Transverse colon (tissue), 4 donors: ENCODE measurements at regions not wholly inside any gene's neighbourhood (a gene's known extent, or its start where the extent isn't known, plus 50 kb on each side); places are given as distances from the start of the nearest gene placed in this dataset.

ENCODE experiments used
- DNase-seq: peaks from one replicate; pipeline ENCODE4 v3.0.0-alpha.2; 2019
- H3K27ac ChIP-seq, 4 donors: fragments of 200-600 bp; sonication (generic); 2 replicates each; pipeline ENCODE4 v1.5.1; 2016 to 2018; ENCODE audit warnings: inconsistent platforms in 4 of 4
- H3K27me3 ChIP-seq: fragments of 200-600 bp; sonication (generic); 2 replicates; pipeline ENCODE4 v1.5.1; 2017; ENCODE audit warnings: inconsistent platforms
- H3K36me3 ChIP-seq, 4 donors: fragments of 200-600 bp; sonication (generic); 2 replicates each; pipeline ENCODE4 v1.5.1; 2017 to 2019; ENCODE audit warnings: inconsistent platforms in 4 of 4
- H3K4me1 ChIP-seq, 4 donors: fragments of 200-600 bp; sonication (generic); 2 replicates each; pipeline ENCODE4 v1.5.1; 2017 to 2020; ENCODE audit warnings: inconsistent platforms in 4 of 4
- H3K4me3 ChIP-seq, 4 donors: fragments of 200-600 bp; sonication (generic); 1 replicate in 1 of 4; 2 replicates in 3 of 4; pipeline versions ENCODE4 v1.5.1 to v1.6.1; 2017 to 2019; ENCODE audit warnings: inconsistent platforms in 4 of 4
- H3K9me3 ChIP-seq, 2 donors: fragments of 200-600 bp; sonication (generic); 2 replicates each; pipeline ENCODE4 v1.5.1; 2017 to 2019; ENCODE audit warnings: inconsistent platforms in 2 of 2
- CTCF ChIP-seq, 5 experiments: fragments of 200-600 bp in 3 of 5; fragments of 450-650 bp in 2 of 5; sonication (generic) in 3 of 5; IDR thresholded peaks; 1 replicate in 2 of 5; 2 replicates in 3 of 5; pipeline ENCODE4 v1.5.1; 2016 to 2017; ENCODE audit warnings: antibody characterized with exemption in 5 of 5, inconsistent platforms in 3 of 5, mild to moderate bottlenecking in 2 of 5, moderate library complexity in 1 of 5
- EP300 ChIP-seq: sonication (generic); formaldehyde crosslinking; IDR thresholded peaks from one replicate; pipeline ENCODE4 v1.6.1; 2017; ENCODE audit warnings: antibody characterized with exemption, low read depth
- POLR2A ChIP-seq: fragments of 450-650 bp; IDR thresholded peaks from one replicate; pipeline ENCODE4 v1.6.1; 2016; ENCODE audit warnings: antibody characterized with exemption, mild to moderate bottlenecking, moderate library complexity
- POLR2AphosphoS5 ChIP-seq, 3 donors: sonication (generic); formaldehyde crosslinking; IDR thresholded peaks; one replicate each; pipeline ENCODE4 v1.6.1; 2016; ENCODE audit warnings: antibody characterized with exemption in 3 of 3
- WGBS, 2 donors: methylation state at CpG; one replicate each; pipeline ENCODE4 v1.1.5; 2018; ENCODE audit warnings: low coverage in 1 of 2; 5-methylcytosine and 5-hydroxymethylcytosine counted together
- in situ Hi-C, 4 donors: fragments of 200-750 bp; cut with MboI; loops; one replicate each; pipeline versions ENCODE4 v1.15.0 to v1.15.1; 2017; ENCODE audit warnings: low sequenced_read_pairs in 3 of 4, low pct_ligation_motif_present in 1 of 4, low pct_unique_long_range_greater_than_20kb in 1 of 4
- intact Hi-C: fragments of 100-400 bp; cut with DNase I; formaldehyde crosslinking; loops from one replicate; pipeline ENCODE4 v1.15.1; 2023; ENCODE audit warnings: low total_unique reads

GRCh38 chr3:110799271-110799670, 272.3 kb upstream of the NECTIN3 start:
- no peak overlapping the region for H3K4me3 ChIP-seq
- H3K4me1 ChIP-seq: no peaks in the 10 kb centered on the region
- intact Hi-C loops (no loop called here), in situ Hi-C loops (no loop called here)
- H3K36me3 ChIP-seq: no peaks in the 10 kb centered on the region
- no peak overlapping the region for H3K27ac ChIP-seq
- no peak for TF ChIP-seq POLR2A
- no peak for DNase-seq
- H3K9me3 ChIP-seq: no peaks in the 10 kb centered on the region
- no peaks in the 10 kb centered on the region for H3K27me3 ChIP-seq
- WGBS, 2 donors: 91 to 95% methylated on average over 2 of the region's 2 CpGs

GRCh38 chr3:110804856-110805255, 266.8 kb upstream of the NECTIN3 start:
- WGBS, 2 donors: 52 to 53% methylated on average over 2 of the region's 2 CpGs
- H3K27ac ChIP-seq: peak overlapping the region in 2 of 4 donors; percentile 19 to 32
- peaks cover 0 to 15% (median 3%) of the 10 kb centered on the region in 4 donors for H3K4me1 ChIP-seq
- DNase-seq: peak; percentile 40
- no peaks in the 10 kb centered on the region for H3K36me3 ChIP-seq
- TF ChIP-seq EP300 (no peak), POLR2AphosphoS5 (IDR thresholded peaks at IDR 0.05) (no peak), POLR2A (no peak), CTCF (IDR thresholded peaks at IDR 0.05) (no peak)
- in situ Hi-C loops: no loop called here
- no peaks in the 10 kb centered on the region for H3K9me3 ChIP-seq
- H3K4me3 ChIP-seq: no peak overlapping the region
- intact Hi-C loops: no loop called here
- H3K27me3 ChIP-seq: no peaks in the 10 kb centered on the region

GRCh38 chr3:110806924-110807323, 264.7 kb upstream of the NECTIN3 start:
- Histone ChIP-seq H3K27me3 (no peaks in the 10 kb centered on the region), H3K4me1 (peaks cover 0 to 15% (median 3%) of the 10 kb centered on the region in 4 donors), H3K4me3 (no peak overlapping the region), H3K36me3 (no peaks in the 10 kb centered on the region), H3K27ac (no peak overlapping the region), H3K9me3 (no peaks in the 10 kb centered on the region)
- in situ Hi-C loops (no loop called here), intact Hi-C loops (no loop called here)
- TF ChIP-seq POLR2AphosphoS5 (IDR thresholded peaks at IDR 0.05) (no peak), CTCF (IDR thresholded peaks at IDR 0.05) (no peak), POLR2A (no peak), EP300 (no peak)
- no peak for DNase-seq

GRCh38 chr3:110808630-110809029, 263.0 kb upstream of the NECTIN3 start:
- Histone ChIP-seq H3K27me3 (no peaks in the 10 kb centered on the region), H3K36me3 (no peaks in the 10 kb centered on the region), H3K27ac (no peak overlapping the region), H3K4me3 (no peak overlapping the region), H3K9me3 (no peaks in the 10 kb centered on the region), H3K4me1 (peaks cover 0 to 15% (median 4%) of the 10 kb centered on the region in 4 donors)
- in situ Hi-C loops (no loop called here), intact Hi-C loops (no loop called here)
- TF ChIP-seq POLR2A (no peak), EP300 (no peak), CTCF (IDR thresholded peaks at IDR 0.05) (no peak), POLR2AphosphoS5 (IDR thresholded peaks at IDR 0.05) (no peak)
- 39 to 46% methylated on average over 2 of the region's 2 CpGs for WGBS, 2 donors
- no peak for DNase-seq

GRCh38 chr3:110810356-110810755, 261.3 kb upstream of the NECTIN3 start:
- H3K27me3 ChIP-seq: no peaks in the 10 kb centered on the region
- H3K27ac ChIP-seq: no peak overlapping the region
- H3K4me3 ChIP-seq: no peak overlapping the region
- intact Hi-C loops (no loop called here), in situ Hi-C loops (no loop called here)
- no peak for TF ChIP-seq CTCF (IDR thresholded peaks at IDR 0.05)
- no peak for TF ChIP-seq POLR2A
- TF ChIP-seq POLR2AphosphoS5 (IDR thresholded peaks at IDR 0.05): no peak
- no peak for TF ChIP-seq EP300
- no peaks in the 10 kb centered on the region for H3K36me3 ChIP-seq
- peaks cover 0 to 20% (median 9%) of the 10 kb centered on the region in 4 donors for H3K4me1 ChIP-seq
- WGBS, 2 donors: 43 to 73% methylated on average over 1 of the region's 1 CpG
- no peaks in the 10 kb centered on the region for H3K9me3 ChIP-seq
- DNase-seq: no peak
